GM21786 (cell line): ENCODE measurements at regions not wholly inside any gene's neighbourhood (a gene's known extent, or its start where the extent isn't known, plus 50 kb on each side); places are given as distances from the start of the nearest gene placed in this dataset.

Experiments
- ATAC-seq: cut with Tn5 transposase; IDR thresholded peaks from one replicate; pipeline ENCODE4 v1.9.1; 2021; ENCODE audit not compliant: unreplicated experiment

DNA sequence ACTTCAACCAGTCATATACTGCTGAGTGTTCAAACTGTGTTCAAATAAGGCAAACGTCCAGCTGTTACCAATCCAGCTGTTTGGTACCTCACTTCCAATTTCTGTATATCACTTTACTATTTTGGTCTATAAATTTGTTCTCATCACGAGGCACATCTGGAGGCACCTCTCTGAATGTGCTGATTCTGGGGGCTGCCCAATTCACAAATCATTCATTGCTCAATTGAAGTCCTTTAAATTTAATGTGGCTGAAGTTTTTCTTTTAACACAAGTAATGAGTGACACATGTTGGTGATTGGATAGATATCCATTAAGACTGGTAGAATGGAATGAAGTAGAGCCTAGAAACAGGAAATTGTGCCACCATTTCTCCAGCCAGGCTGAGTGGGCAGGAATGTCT is 617.0 kb upstream of the TMEM132C start:
- ATAC-seq = no peak

DNA sequence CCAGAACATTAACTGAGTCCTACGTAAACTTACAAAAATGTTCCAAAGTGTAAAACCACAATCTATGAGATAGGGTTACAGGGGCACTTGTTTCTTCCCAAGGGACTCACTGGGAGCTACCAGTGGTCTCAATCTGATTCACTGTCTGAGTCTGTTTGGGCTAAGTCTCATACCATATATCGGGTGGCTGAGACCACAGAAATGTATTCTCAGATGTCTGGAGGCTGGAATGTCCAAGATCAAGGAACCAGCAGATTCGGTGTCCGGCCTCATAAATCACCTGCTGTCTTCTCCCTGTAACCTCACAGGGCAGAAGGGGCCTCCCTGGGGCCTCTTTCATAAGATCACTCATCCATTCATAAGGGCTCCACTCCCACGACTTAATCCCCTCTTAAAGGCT is 616.3 kb upstream of the TMEM132C start:
- no peak for ATAC-seq

DNA sequence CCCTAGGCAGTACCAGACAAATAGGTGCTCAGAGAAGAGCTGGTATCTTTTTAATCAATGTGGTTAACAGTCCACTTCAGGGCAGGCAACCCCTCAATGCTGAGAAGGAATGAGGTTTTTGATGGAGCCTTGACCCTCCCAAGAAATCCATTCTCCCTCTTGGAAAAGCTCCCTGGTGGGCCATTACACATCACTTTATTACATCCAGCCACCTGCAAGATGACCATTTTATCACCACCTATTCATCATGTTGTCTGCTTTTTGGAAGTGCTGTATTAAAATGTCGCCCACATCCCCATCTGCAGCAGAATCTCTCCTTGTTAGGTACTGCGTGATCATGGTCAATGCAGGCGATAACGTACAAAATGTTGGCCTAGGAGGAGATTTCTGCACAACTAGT is 614.7 kb upstream of the TMEM132C start:
- ATAC-seq = no peak

DNA sequence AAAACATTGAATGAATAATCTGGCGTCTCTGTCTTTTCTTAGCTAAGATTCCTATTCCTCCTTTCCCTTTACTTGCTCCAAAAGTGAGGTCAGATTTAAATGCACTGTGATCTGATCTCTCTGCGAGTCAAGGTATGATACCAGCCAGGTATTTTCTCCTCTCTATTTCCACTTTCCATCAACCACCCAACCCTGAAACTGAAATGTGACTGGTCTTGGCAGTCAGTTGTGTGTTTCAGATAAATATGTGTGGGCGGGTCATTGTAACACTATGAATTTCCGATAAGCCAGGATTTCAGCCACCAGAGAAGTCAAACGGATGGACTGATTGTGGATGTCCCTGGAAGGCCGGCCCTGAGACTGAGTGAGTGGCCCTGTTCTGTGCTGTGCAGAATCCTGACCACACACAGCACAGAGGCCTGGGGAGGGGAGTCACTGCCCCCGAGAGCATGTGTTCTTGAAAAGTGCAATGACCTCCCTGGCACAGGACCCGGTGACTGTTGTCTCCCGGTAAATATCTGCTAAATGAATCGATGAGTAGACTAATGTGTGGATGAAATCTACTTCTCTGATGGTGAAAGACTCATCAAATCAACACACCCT is 612.5 kb upstream of the TMEM132C start:
- ATAC-seq = no peak

DNA sequence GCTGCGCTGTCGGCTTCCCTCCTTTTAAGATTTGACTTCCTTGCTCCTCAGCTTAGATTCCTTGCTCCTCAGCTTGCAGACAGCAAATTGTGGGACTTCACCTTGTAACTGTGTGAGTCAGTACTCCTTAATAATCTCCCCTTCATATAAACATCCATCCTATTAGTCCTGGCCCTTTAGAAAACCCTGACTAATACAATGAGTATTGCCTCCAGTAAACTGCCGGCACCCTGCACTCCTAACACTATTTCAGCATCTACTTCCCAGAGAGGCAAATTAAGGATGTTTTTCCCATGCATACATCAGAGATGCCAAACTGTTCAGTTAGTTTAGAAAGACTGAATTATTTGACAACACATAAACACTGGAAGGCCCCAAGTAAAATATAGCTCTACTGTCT is 611.3 kb upstream of the TMEM132C start:
- ATAC-seq = no peak

DNA sequence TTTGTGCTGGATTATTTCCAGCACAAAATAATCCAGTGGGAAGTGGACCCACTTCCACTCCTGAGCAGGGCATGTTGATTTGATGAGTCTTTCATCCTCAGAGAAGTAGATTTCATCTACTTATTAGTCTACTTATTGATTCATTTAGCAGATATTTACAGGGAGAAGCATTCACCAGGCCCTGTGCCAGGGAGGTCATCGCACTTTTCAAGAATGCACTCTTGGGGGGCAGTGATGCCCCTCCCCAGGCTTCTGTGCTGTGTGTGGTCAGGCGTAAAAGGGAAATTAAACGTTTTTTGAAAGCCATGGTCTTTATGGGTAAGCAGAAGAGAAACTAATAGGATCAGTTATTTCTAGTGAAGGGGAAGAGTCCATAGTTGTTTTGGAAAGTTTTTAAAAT is 610.7 kb upstream of the TMEM132C start:
- ATAC-seq = no peak

DNA sequence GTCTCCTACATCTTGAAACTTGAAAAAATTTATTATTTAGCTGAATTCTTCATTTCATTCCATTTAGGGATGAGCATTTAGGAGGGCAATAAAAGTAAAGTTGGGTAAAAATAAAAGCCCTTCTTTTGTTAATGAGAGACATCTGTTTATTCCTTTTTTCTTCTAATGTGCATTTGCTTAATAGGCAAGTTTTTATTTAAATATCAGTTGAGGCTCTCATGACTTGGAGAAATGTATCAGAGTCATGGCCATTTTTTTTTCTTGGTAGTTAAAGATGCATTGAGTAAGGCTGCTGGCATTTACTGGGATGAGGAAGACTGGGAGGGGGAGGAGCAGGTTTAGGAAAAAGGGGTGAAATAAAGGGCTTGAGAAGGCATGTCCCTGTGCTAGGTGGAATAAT is 609.9 kb upstream of the TMEM132C start:
- ATAC-seq = no peak

DNA sequence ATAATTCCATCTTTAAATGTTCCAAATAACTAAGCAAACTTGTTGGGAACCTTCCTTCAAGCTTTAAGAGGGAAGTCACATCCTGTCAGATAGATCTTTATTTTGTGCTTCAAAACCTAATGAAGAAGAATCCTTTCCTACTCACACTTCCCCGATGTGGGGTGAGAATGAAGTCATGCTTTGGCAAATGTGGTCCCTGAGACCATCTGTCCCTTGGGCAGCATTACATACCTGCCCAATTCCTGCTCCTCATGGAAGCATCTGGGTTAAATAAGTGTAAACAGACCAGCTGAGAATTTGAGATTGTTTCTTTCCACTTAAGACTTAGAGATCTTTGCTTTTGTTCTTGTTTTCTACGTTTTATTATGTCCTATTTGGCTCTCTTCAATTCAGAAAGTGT is 606.0 kb upstream of the TMEM132C start:
- no peak for ATAC-seq

DNA sequence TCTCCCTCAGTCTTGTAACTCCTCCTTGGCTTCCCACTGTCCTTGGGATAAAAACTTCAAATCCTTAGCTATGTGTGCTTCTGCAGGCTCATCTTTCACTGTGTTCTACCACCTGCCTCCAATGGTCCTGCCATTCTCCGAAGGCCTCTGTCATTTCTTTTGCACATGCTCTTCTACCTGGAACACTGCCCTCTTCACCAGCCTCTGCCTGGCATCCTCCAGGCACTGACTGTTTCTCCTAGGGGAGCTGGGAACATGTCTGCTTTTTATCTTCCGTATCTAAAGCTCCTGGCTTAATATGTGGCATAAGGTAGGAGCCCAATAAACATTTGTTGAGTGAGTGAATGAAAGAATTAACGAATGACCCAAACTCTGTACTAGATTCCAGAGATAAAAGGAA is 603.3 kb upstream of the TMEM132C start:
- no peak for ATAC-seq

DNA sequence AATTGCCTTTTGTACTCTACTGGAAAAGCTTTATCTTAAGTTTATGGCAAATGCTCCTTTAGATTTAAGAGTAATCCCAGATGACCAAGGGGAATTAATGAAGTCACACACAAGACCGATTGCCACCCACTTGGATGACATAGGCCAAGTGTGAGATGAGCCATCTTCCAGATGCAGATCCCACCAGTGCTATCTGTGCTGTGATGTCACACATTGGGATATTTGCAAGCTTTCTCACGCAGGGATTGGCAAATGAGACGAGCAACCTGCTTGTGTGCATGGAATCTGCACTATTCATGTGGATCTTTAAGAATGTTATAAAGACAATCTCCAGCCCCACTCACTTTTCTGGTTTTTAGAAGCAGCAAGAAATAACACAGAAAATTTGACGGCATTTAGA is 602.1 kb upstream of the TMEM132C start:
- ATAC-seq = no peak

DNA sequence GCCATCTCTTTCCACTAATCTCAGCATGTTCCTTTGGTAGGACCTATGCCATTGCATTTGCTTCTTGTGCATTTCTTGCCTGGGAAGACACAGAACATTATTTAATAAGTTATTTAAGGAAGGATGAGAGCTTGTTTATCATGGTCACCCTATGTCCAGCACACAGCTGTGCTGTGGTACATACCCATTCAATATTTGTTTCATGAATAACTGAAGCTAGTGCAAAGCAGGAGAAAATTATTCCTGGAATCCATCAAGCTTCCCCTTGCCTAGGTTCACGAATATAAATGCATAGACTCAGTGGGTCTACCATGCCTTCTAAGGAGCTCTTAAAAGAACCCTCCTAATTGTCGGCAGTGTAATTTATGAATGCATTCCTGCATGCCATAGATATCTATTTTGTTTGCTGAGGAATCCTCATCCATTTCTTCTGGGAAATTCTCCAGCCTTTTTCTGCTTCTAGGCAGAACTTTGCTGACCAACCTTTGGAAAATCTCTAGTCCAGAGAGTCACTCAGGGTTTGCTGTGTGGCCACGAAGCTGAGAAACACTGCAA is 599.8 kb upstream of the TMEM132C start:
- ATAC-seq = no peak

DNA sequence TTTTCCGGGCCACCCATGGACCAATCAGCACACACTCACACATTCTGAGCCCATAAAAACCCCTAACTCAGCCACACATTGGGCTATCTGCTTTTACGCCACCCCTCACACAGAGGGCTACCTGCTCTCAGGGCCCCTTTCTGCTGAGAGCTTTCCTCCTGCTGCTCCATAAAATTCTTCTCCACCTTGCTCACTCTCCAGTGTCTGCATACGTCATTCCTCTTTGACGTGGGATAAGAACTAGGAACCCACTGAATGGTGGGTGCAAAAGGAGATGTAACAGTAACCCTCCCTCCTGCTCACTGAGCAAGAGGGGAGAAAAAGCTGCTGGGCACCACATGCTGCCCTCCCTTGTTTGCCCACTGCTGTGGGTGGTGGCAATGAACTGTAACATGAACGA is 596.7 kb upstream of the TMEM132C start:
- ATAC-seq = no peak

DNA sequence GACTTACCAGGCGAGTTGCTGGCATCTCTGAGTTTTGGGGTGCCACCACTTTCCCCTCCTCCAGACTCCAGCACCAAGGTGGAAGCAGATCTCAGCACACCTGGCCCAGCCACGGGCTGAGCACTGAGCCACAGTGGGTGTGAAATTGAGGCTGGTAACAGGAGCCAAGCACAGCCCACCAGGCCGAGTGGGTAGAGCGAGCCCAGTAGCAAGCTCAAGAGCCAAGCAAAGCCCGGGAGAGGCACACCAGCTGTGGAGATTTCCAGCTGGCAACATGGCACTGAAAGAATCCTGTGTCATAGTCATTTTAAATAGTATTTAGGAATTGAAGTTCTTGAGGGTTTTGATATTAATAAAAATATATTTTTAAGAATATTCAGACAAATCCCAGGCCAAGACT is 596.2 kb upstream of the TMEM132C start:
- no peak for ATAC-seq

DNA sequence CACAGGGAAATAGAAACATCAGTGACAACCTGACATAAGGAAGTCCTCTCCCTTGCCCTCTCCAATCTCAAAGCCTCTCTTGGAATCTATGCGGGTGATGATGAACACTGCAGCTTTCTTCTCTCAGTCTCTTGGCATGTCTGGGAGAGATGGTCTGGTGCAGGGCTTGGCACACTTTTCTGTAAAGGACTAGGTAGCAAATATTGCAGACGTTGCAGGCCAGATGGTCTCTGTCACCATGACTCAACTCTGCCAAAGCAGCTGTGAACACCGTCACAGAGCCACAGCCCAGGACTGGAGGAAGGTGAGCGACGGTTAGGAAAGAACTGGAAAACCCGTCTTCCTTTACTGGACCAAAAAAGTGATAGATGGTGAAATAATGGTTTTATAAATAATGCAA is 591.0 kb upstream of the TMEM132C start:
- no peak for ATAC-seq

DNA sequence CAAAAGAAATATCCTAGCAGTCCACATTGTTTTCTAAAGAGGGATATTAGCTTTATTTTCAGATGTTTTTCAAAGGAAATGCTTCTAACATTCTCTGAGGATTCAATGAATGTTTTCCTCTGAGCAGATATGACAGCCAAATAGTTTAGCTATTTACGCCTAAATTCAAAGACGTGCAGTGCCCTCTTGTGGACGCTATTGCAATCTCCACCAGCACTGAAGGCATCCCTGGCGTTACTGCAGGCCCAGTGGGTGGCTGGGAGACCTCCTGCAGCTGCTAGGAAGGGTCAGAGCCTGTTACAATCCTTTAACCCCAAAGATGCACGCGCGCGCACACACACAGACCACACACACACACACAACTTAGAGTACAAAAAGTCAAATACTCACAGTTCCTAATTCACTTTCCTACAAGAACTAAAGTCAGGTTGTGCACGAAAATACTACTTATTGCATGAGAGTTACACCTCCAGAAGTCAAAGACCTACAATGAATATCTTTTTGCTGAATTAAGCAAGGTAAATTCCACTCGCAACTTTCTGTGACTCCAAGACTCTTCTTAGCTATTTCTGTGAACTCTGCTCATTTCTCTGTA is 589.3 kb upstream of the TMEM132C start:
- ATAC-seq = no peak

DNA sequence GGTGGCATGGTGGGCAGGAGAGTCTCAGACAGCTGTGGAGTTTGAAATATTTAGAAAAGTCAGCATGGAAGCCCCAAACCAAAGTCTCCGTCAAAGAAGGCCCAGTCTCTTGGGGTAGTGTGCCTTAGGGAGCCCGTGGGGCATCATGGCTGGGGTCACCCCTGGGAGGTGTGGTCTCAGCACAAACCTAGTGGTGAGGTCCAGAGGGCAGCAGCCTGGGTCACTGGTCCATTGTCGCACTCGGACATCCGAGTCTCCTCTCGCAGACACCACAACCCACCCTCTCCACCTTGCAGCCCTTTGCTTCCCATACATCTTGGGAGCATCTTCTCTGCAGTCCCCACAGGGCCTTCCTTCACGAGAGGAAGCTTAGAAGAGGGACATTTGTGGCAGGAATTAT is 588.0 kb upstream of the TMEM132C start:
- no peak for ATAC-seq

DNA sequence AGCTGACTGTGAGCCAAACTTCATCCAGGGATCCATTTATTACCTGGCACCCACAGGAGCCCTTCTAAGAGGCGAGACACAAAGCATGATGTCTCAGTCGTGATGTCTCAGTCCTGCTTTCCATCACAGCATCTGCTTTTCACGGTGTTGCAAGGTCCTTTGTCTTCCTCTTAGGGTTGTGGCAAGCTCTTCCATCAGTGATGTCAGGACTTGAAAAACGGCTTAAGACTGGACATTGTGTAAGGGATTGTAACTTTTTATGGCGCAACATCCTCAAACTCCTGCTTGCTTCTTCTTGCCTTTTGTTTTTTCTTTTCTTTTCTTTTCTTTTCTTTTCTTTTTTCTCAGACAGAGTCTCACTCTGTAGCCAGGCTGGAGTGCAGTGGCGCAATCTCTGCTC is 586.5 kb upstream of the TMEM132C start:
- ATAC-seq = no peak

DNA sequence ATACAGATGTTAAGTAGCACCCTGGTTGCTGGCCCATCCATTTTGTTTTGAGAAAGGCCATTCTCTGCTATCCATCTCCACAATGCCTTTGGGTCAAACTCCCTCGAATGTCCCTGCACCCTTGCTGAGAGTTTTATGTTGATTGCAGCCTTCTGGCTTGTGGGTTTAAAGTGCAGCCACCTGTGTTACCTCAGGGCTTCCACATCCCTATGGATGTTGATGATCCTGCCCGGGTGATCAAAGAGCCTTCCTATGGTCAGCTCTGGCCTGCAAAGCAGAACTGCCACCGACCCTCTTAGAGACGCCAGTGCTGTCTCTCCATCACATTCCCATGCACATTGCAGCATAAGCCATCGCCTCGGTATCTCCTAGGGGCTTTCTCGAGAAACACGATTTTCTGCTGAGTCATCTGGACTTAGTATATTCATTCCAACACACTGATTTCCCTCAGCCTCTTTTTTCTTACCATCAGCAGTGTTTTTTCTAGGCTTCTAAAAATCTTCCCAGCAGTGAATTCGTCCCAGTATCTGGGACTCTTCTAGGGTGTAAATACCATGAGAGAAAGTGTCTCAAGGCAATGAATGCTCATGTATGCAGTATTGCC is 585.7 kb upstream of the TMEM132C start:
- no peak for ATAC-seq

DNA sequence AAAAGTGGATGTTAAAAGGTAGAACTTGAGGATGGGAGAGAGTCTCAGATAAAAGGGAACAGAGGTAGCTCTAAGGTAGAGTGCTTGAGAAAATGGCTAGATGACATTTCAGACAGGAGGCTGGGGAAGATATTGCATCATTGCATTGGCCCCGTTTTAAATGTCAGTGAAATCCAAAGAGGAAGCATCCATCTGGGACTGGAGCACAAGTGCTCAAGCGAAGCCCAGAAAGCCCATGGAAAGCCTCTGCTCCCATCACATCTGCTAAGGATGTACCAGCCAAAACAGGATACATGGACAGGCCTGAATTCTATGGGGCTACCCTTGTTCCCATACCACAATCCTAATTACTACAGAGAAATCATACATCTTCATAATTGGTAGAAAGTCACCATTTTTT is 581.5 kb upstream of the TMEM132C start:
- no peak for ATAC-seq

DNA sequence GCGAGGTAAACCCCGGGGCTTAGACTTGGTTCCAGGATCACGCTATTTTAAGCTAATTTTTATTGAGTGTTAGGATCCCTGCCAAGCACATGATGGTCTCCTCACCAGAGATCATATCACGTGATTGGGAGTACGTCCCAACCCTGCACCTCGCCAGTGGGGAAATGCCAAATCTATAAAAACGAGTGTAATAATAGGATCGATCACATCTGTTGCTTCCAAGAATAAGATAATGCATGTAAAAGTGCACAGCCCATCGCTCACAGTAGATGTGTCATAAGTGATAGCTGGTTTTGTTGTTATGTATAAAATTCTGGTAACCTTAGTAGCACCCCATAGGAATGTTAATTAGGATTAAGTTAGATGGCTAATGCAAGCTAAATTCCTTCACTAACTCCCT is 581.0 kb upstream of the TMEM132C start:
- ATAC-seq = no peak

DNA sequence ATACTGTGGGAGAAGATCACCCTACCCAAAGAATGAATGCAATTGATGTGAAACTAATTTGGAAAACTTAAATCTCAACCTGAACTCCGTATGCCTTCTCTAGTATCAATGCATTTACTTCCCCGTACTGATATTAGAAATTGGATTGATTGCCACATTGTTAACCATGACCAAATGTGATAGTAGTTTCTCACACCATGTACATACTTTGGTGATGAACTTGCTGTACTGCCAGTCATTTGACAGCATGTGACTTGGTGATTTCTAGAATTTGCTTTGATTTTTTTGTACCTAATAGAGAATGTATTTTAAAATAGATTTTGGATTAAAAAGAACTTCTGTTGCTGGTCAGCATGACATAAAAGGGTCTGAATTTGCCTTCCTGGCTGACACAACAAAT is 579.8 kb upstream of the TMEM132C start:
- no peak for ATAC-seq

DNA sequence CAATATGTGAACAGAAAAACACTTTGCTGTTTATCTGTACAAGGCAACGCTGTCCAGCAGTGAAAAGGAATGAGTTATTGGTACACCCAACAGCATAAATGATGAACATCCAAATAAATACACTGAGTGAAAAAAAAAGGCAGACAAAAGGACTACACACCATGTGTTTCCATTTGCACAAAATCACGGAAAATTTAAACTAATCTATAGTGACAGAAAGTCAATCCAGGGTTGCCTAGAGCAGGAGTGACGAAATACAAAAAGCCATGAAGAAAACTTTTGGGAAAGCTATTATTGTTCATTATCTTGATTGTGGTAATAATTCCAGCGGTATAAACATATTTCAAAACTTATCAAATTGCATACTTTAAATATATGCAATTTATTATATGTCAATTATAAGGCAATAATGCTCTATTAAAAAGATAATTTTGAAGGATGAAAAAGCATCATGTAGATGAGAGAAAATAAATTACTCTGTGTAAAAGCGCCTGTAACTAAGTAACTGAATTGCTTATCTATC is 578.0 kb upstream of the TMEM132C start:
- no peak for ATAC-seq
